Endodermal cell (in vitro differentiated cells): ENCODE measurements at regions not wholly inside any gene's neighbourhood (a gene's known extent, or its start where the extent isn't known, plus 50 kb on each side); places are given as distances from the start of the nearest gene placed in this dataset.
"Not testable (repeated sequence)": the region's sequence is repeated elsewhere in the genome, so short reads cannot be mapped to it uniquely, and the experiment has no call there.

Experiments used
- DNase-seq: peaks from one replicate; pipeline ENCODE4 v3.0.0-alpha.2; 2017
- H3K27ac ChIP-seq: 2 replicates; pipeline ENCODE4 v1.5.1; 2013; ENCODE audit warnings: mild to moderate bottlenecking, low read depth, low read length, moderate library complexity
- H3K27me3 ChIP-seq: 2 replicates; pipeline ENCODE4 v1.6.1; 2013; ENCODE audit warnings: mild to moderate bottlenecking, low read length, moderate library complexity; ENCODE audit not compliant: insufficient read depth, control insufficient read depth, poor library complexity, severe bottlenecking
- H3K36me3 ChIP-seq: 2 replicates; pipeline ENCODE4 v1.7.0; 2013; ENCODE audit warnings: mild to moderate bottlenecking, low read length, moderate library complexity; ENCODE audit not compliant: control insufficient read depth, insufficient read depth
- H3K4me1 ChIP-seq: one replicate; pipeline ENCODE4 v1.7.0; 2013; ENCODE audit warnings: low read length; ENCODE audit not compliant: control insufficient read depth, insufficient read depth
- H3K4me3 ChIP-seq: 2 replicates; pipeline ENCODE4 v1.5.1; 2013; ENCODE audit warnings: mild to moderate bottlenecking, low read length, moderate library complexity
- H3K9ac ChIP-seq: 2 replicates; pipeline ENCODE4 v1.6.1; 2013; ENCODE audit warnings: mild to moderate bottlenecking, low read length, moderate library complexity; ENCODE audit not compliant: poor library complexity, severe bottlenecking; ENCODE audit errors: extremely low read depth
- H3K9me3 ChIP-seq: 2 replicates; pipeline ENCODE4 v1.6.1; 2013; ENCODE audit warnings: mild to moderate bottlenecking, low read length, moderate library complexity; ENCODE audit not compliant: control insufficient read depth
- H3K27ac Mint-ChIP-seq: 2 replicates; pipeline ENCODE4 v1.8.0; 2020; ENCODE audit warnings: mixed read lengths
- H3K27me3 Mint-ChIP-seq: 2 replicates; pipeline ENCODE4 v1.8.0; 2021; ENCODE audit warnings: mild to moderate bottlenecking, mixed read lengths; ENCODE audit not compliant: insufficient read depth
- H3K36me3 Mint-ChIP-seq: 2 replicates; pipeline ENCODE4 v1.8.0; 2020; ENCODE audit warnings: low read depth, mixed read lengths
- H3K4me1 Mint-ChIP-seq: 2 replicates; pipeline ENCODE4 v1.8.0; 2020; ENCODE audit warnings: mixed read lengths
- H3K4me3 Mint-ChIP-seq: 2 replicates; pipeline ENCODE4 v1.8.0; 2020; ENCODE audit warnings: mild to moderate bottlenecking, moderate library complexity, mixed read lengths
- H3K9me3 Mint-ChIP-seq: 2 replicates; pipeline ENCODE4 v1.8.0; 2020; ENCODE audit warnings: mild to moderate bottlenecking, mixed read lengths
- CTCF ChIP-seq: fragments of 200-600 bp; sonication (generic); conservative IDR thresholded peaks from 2 replicates; pipeline ENCODE4 v1.5.0; 2021; ENCODE audit warnings: antibody characterized with exemption, mild to moderate bottlenecking
- WGBS, 2 experiments: methylation state at CpG; one replicate each; pipeline versions ENCODE4 v1.1.5 to v1.1.7; 2013; ENCODE audit warnings: missing lambda C conversion rate in 2 of 2, mixed read lengths in 1 of 2; ENCODE audit not compliant: insufficient coverage in 1 of 2, insufficient read length in 1 of 2; 5-methylcytosine and 5-hydroxymethylcytosine counted together

- Histone ChIP-seq H3K4me3 (no peak overlapping the region), H3K27ac (no peak overlapping the region), H3K9me3 (no peaks in the 10 kb centered on the region), H3K27me3 (no peaks in the 10 kb centered on the region), H3K36me3 (no peaks in the 10 kb centered on the region), H3K4me1 (no peaks in the 10 kb centered on the region), H3K9ac (no peak overlapping the region)
- peaks cover 12% of the 10 kb centered on the region for H3K9me3 Mint-ChIP-seq
- no peak overlapping the region for H3K27ac Mint-ChIP-seq
- WGBS, 2 experiments = 92 to 93% methylated on average over 1 of the region's 1 CpG
- no peaks in the 10 kb centered on the region for H3K36me3 Mint-ChIP-seq
- H3K27me3 Mint-ChIP-seq = no peaks in the 10 kb centered on the region
- TF ChIP-seq CTCF = no peak
- DNase-seq = no peak
- H3K4me1 Mint-ChIP-seq = peaks cover 4% of the 10 kb centered on the region
- no peak overlapping the region for H3K4me3 Mint-ChIP-seq
Observed at GRCh38 chr5:68110264-68110663, 105.3 kb upstream of the PIK3R1 start.

- H3K4me3 Mint-ChIP-seq, H3K9me3 ChIP-seq, H3K36me3 ChIP-seq, H3K36me3 Mint-ChIP-seq, H3K27ac Mint-ChIP-seq, H3K27me3 ChIP-seq, H3K27ac ChIP-seq, H3K9ac ChIP-seq, H3K4me1 Mint-ChIP-seq, H3K4me1 ChIP-seq, DNase-seq, H3K27me3 Mint-ChIP-seq, H3K4me3 ChIP-seq: not testable (repeated sequence)
- WGBS, 2 experiments = 92% methylated on average over 2 of the region's 2 CpGs; no CpG with 5 or more reads in 1 of the 2 experiments
- H3K9me3 Mint-ChIP-seq = peaks cover 28% of the 10 kb centered on the region
Observed at GRCh38 chr5:68104217-68104616, 111.3 kb upstream of the PIK3R1 start.

GRCh38 chr5:68103297-68103696, 112.3 kb upstream of the PIK3R1 start:
- H3K9me3 Mint-ChIP-seq = peaks cover 26% of the 10 kb centered on the region
- not testable (repeated sequence) for H3K36me3 ChIP-seq, H3K27me3 Mint-ChIP-seq, H3K36me3 Mint-ChIP-seq, H3K9ac ChIP-seq, H3K9me3 ChIP-seq, H3K4me1 Mint-ChIP-seq, H3K4me3 ChIP-seq, H3K27me3 ChIP-seq, H3K27ac ChIP-seq, H3K27ac Mint-ChIP-seq, H3K4me1 ChIP-seq, DNase-seq, H3K4me3 Mint-ChIP-seq
- WGBS, 2 experiments = 89 to 97% methylated on average over 3 to 4 of the region's 4 CpGs

GRCh38 chr5:68099327-68099726, 116.2 kb upstream of the PIK3R1 start:
- no peaks in the 10 kb centered on the region for H3K27me3 ChIP-seq
- no peak for TF ChIP-seq CTCF
- 90% methylated on average over 5 of the region's 5 CpGs; no CpG with 5 or more reads in 1 of the 2 experiments for WGBS, 2 experiments
- Mint-ChIP-seq H3K27ac (no peak overlapping the region), H3K4me3 (no peak overlapping the region), H3K4me1 (peaks cover 2% of the 10 kb centered on the region), H3K27me3 (no peaks in the 10 kb centered on the region), H3K36me3 (no peaks in the 10 kb centered on the region), H3K9me3 (peaks cover 15% of the 10 kb centered on the region)
- DNase-seq = no peak
- H3K4me1 ChIP-seq = no peaks in the 10 kb centered on the region
- no peaks in the 10 kb centered on the region for H3K36me3 ChIP-seq
- H3K27ac ChIP-seq = no peak overlapping the region
- no peak overlapping the region for H3K9ac ChIP-seq
- no peak overlapping the region for H3K4me3 ChIP-seq
- no peaks in the 10 kb centered on the region for H3K9me3 ChIP-seq
